ENCODE measurements at regions not wholly inside any gene's neighbourhood (a gene's known extent, or its start where the extent isn't known, plus 50 kb on each side); places are given as distances from the start of the nearest gene placed in this dataset.

DNA sequence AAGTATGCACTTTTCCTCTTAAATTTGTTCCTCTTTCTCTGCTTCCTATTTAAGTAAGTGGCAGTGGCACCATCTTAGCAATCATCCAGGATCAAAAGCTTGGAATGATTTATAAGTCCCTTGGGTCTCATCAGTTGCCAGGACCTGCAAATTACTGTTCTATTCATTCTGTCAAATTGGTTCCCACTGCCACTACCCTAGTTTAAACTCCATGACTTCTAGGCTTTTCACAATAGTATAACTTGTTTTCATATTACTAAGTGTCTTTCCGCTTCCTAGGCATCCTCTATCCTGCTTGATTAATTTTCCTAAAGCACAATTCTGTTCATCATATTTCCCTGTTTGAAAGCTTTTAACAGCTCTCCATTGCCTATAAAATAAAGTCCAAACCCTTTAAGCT, 363.9 kb upstream of the MEF2C start:
- Histone ChIP-seq H3K27ac (no peak overlapping the region), H3K4me3 (no peak overlapping the region), H3K36me3 (replicated peaks in 1 of 2; ENCODE audit: insufficient read depth in 1 of 2, low read depth in 2 of 2) (no peaks in the 10 kb centered on the region), H3K9me3 (no peaks in the 10 kb centered on the region), H3K27me3 (no peaks in the 10 kb centered on the region), H3K4me1 (no peaks in the 10 kb centered on the region)
- no peak for DNase-seq
- intact Hi-C loops (cut with DNase I) = no loop called here
- 97 to 100% methylated on average over 1 of the region's 1 CpG for WGBS, 2 donors
- no peak for ATAC-seq
- TF ChIP-seq, protein P1, sequence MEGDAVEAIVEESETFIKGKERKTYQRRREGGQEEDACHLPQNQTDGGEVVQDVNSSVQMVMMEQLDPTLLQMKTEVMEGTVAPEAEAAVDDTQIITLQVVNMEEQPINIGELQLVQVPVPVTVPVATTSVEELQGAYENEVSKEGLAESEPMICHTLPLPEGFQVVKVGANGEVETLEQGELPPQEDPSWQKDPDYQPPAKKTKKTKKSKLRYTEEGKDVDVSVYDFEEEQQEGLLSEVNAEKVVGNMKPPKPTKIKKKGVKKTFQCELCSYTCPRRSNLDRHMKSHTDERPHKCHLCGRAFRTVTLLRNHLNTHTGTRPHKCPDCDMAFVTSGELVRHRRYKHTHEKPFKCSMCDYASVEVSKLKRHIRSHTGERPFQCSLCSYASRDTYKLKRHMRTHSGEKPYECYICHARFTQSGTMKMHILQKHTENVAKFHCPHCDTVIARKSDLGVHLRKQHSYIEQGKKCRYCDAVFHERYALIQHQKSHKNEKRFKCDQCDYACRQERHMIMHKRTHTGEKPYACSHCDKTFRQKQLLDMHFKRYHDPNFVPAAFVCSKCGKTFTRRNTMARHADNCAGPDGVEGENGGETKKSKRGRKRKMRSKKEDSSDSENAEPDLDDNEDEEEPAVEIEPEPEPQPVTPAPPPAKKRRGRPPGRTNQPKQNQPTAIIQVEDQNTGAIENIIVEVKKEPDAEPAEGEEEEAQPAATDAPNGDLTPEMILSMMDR (IDR thresholded peaks at IDR 0.05) = no peak
- no peak for TF ChIP-seq POLR2A (IDR thresholded peaks at IDR 0.05)

DNA sequence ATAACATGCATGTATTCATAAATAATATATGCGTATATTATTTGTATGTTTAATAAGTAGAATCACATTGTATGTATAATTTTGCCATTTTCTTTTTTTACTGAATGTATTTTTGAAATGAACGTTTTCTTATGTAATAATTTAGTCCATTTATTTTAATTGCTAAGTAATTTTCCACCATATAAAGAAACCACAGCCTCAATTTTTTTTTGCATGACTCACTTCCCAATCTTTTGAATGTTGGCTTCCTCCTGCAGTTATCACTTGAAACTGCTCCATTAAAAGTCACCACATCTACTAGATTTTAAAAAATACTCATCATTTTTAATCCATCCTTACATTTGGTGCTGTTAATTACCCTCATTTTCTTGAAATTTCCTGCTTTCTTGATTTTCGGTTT, 363.3 kb upstream of the MEF2C start:
- 63 to 66% methylated on average over 3 of the region's 3 CpGs for WGBS, 2 donors
- no peaks in the 10 kb centered on the region for H3K4me1 ChIP-seq
- DNase-seq (no peak), ATAC-seq (no peak)
- H3K9me3 ChIP-seq = no peaks in the 10 kb centered on the region
- TF ChIP-seq, protein P1 (IDR thresholded peaks at IDR 0.05) = no peak
- TF ChIP-seq POLR2A (IDR thresholded peaks at IDR 0.05) = no peak
- intact Hi-C loops (cut with DNase I) = no loop called here
- no peak overlapping the region for H3K27ac ChIP-seq
- H3K4me3 ChIP-seq = no peak overlapping the region
- no peaks in the 10 kb centered on the region for H3K36me3 ChIP-seq (replicated peaks in 1 of 2; ENCODE audit: insufficient read depth in 1 of 2, low read depth in 2 of 2)
- no peaks in the 10 kb centered on the region for H3K27me3 ChIP-seq

DNA sequence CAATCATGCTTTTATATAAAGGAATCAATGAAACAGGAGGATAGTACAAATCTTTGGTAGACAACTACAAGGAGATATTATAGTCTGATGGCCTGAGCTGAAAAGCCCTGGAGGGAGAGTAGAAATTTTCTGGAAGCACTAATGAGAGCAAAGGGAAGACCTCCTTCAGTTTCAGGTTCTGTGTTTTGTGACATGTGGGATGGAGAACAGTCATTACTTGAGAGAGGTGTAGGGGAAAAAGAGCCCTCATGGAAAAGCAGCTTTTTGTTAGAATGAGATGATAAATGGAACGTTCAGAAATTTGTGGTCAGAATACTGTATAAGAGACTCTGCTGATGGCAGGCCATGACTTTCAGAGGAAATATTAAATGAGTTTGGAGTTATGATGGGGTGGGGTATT, 360.6 kb upstream of the MEF2C start:
- ATAC-seq (no peak), DNase-seq (no peak)
- H3K36me3 ChIP-seq (replicated peaks in 1 of 2; ENCODE audit: insufficient read depth in 1 of 2, low read depth in 2 of 2) = no peaks in the 10 kb centered on the region
- H3K27ac ChIP-seq = no peak overlapping the region
- intact Hi-C loops (cut with DNase I) = no loop called here
- H3K9me3 ChIP-seq = no peaks in the 10 kb centered on the region
- WGBS, 2 donors = 33 to 35% methylated on average over 1 of the region's 1 CpG
- no peaks in the 10 kb centered on the region for H3K4me1 ChIP-seq
- no peaks in the 10 kb centered on the region for H3K27me3 ChIP-seq
- TF ChIP-seq, protein P1 (IDR thresholded peaks at IDR 0.05) = no peak
- TF ChIP-seq POLR2A (IDR thresholded peaks at IDR 0.05) = no peak
- H3K4me3 ChIP-seq = no peak overlapping the region

DNA sequence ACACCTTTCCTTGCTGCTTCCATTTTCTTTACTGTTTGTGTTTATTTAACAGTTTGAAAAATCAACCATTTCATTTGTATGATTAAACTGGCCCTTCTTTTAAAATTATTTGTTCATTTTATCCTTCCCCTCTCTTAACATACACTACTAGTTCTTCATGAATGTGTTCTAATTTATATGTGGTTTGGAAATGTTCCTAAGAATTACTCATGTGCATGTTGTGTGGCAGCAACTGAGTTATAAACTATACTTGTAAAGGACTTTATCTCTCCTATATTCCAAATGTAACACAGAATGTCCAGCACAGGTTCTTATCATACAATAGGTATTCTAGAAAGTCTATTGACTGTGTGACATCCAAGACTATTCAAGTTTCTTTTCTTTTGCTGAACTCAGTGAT, 358.2 kb upstream of the MEF2C start:
- DNase-seq (no peak), ATAC-seq (no peak)
- H3K27me3 ChIP-seq = no peaks in the 10 kb centered on the region
- H3K9me3 ChIP-seq = no peaks in the 10 kb centered on the region
- no peaks in the 10 kb centered on the region for H3K36me3 ChIP-seq (replicated peaks in 1 of 2; ENCODE audit: insufficient read depth in 1 of 2, low read depth in 2 of 2)
- no peaks in the 10 kb centered on the region for H3K4me1 ChIP-seq
- H3K4me3 ChIP-seq = no peak overlapping the region
- intact Hi-C loops (cut with DNase I) = no loop called here
- no peak overlapping the region for H3K27ac ChIP-seq
- TF ChIP-seq, protein P1 (IDR thresholded peaks at IDR 0.05) = no peak
- no peak for TF ChIP-seq POLR2A (IDR thresholded peaks at IDR 0.05)

DNA sequence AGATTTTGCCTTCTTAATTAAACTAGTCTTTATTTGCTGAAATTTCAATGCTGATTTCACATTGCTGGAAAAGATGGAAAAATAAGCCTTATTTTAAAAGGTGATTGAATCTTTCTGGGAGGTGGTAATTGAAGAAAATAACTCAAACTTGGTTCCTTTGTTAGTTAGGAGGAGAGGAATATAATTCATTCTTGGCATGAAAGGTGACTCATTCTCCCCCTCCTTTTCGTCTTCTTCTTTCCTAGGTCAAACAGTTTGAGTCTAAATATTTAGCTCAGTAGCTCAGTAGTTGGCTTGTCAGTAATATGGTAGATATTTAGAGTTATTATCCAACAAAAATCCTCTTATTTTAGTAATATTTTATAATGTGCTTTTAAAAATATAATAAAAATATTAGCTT, 353.9 kb upstream of the MEF2C start:
- no peaks in the 10 kb centered on the region for H3K4me1 ChIP-seq
- TF ChIP-seq POLR2A (IDR thresholded peaks at IDR 0.05) = no peak
- TF ChIP-seq, protein P1 (IDR thresholded peaks at IDR 0.05) = no peak
- WGBS, 2 donors = 70 to 91% methylated on average over 1 of the region's 1 CpG
- H3K4me3 ChIP-seq = no peak overlapping the region
- no peak for DNase-seq
- no peaks in the 10 kb centered on the region for H3K27me3 ChIP-seq
- no peaks in the 10 kb centered on the region for H3K9me3 ChIP-seq
- ATAC-seq = no peak
- intact Hi-C loops (cut with DNase I) = no loop called here
- no peaks in the 10 kb centered on the region for H3K36me3 ChIP-seq (replicated peaks in 1 of 2; ENCODE audit: insufficient read depth in 1 of 2, low read depth in 2 of 2)
- H3K27ac ChIP-seq = no peak overlapping the region
